ENCODE measurements at regions not wholly inside any gene's neighbourhood (a gene's known extent, or its start where the extent isn't known, plus 50 kb on each side); places are given as distances from the start of the nearest gene placed in this dataset.
"Not testable (repeated sequence)": the region's sequence is repeated elsewhere in the genome, so short reads cannot be mapped to it uniquely, and the experiment has no call there.

- no peak for TF ChIP-seq EZH2phosphoT487 (IDR thresholded peaks at IDR 0.05; ENCODE audit: borderline replicate concordance, low read depth, low read length)
- peak; percentile 32; the same call in 1 of the 2 replicates for TF ChIP-seq CTCF (conservative IDR thresholded peaks at IDR 0.05; ENCODE audit: low read length)
- ChIA-PET POLR2A (no interaction called here), CTCF (ENCODE audit: unreplicated experiment) (no interaction called here)
- Histone ChIP-seq H2AFZ (ENCODE audit: low read length) (no peak overlapping the region), H3K9me2 (ENCODE audit: insufficient read depth, low read length) (no peaks in the 10 kb centered on the region), H4K20me1 (ENCODE audit: insufficient read depth, low read length) (no peaks in the 10 kb centered on the region), H3K27ac (ENCODE audit: low read depth, low read length, poor library complexity, severe bottlenecking) (no peak overlapping the region), H3K4me1 (ENCODE audit: insufficient read depth, low read length, poor library complexity, severe bottlenecking) (no peaks in the 10 kb centered on the region), H3K79me2 (ENCODE audit: insufficient read depth, low read depth, low read length) (no peaks in the 10 kb centered on the region), H3K4me2 (ENCODE audit: low read length) (no peak overlapping the region), H3K4me3 (ENCODE audit: low read depth, low read length, poor library complexity, severe bottlenecking) (no peak overlapping the region), H3K9me3 (ENCODE audit: low read length) (no peaks in the 10 kb centered on the region), H3K36me3 (ENCODE audit: insufficient read depth, low read length) (no peaks in the 10 kb centered on the region)
- no peak for DNase-seq (ENCODE audit: low spot score)
- BruUV-seq (replicated peaks): no TSS peak
- intact Hi-C loops (cut with micrococcal nuclease; ENCODE audit: unreplicated experiment): no loop called here
Measured at GRCh38 chr16:66026211-66026610, 340.3 kb upstream of the CDH5 start.

- Histone ChIP-seq H3K4me1 (ENCODE audit: insufficient read depth, low read length, poor library complexity, severe bottlenecking) (no peaks in the 10 kb centered on the region), H3K36me3 (ENCODE audit: insufficient read depth, low read length) (no peaks in the 10 kb centered on the region), H3K4me2 (ENCODE audit: low read length) (no peak overlapping the region), H3K79me2 (ENCODE audit: insufficient read depth, low read depth, low read length) (no peaks in the 10 kb centered on the region), H3K9me2 (ENCODE audit: insufficient read depth, low read length) (no peaks in the 10 kb centered on the region), H4K20me1 (ENCODE audit: insufficient read depth, low read length) (no peaks in the 10 kb centered on the region), H3K4me3 (ENCODE audit: low read depth, low read length, poor library complexity, severe bottlenecking) (no peak overlapping the region), H2AFZ (ENCODE audit: low read length) (no peak overlapping the region), H3K27ac (ENCODE audit: low read depth, low read length, poor library complexity, severe bottlenecking) (no peak overlapping the region), H3K9me3 (ENCODE audit: low read length) (no peaks in the 10 kb centered on the region)
- CTCF ChIA-PET (ENCODE audit: unreplicated experiment): no interaction called here
- TF ChIP-seq EZH2phosphoT487 (IDR thresholded peaks at IDR 0.05; ENCODE audit: borderline replicate concordance, low read depth, low read length) (no peak), CTCF (conservative IDR thresholded peaks at IDR 0.05; ENCODE audit: low read length) (no peak)
- BruUV-seq (replicated peaks): no TSS peak
- no peak for DNase-seq (ENCODE audit: low spot score)
- POLR2A ChIA-PET: no interaction called here
- intact Hi-C loops (cut with micrococcal nuclease; ENCODE audit: unreplicated experiment): no loop called here
Measured at GRCh38 chr16:66025751-66026150, 340.7 kb upstream of the CDH5 start.

- H3K4me2 ChIP-seq (ENCODE audit: low read length); intact Hi-C loops (cut with micrococcal nuclease; ENCODE audit: unreplicated experiment); H2AFZ ChIP-seq (ENCODE audit: low read length); H4K20me1 ChIP-seq (ENCODE audit: insufficient read depth, low read length); H3K4me1 ChIP-seq (ENCODE audit: insufficient read depth, low read length, poor library complexity, severe bottlenecking); H3K27ac ChIP-seq (ENCODE audit: low read depth, low read length, poor library complexity, severe bottlenecking); H3K79me2 ChIP-seq (ENCODE audit: insufficient read depth, low read depth, low read length); POLR2A ChIA-PET; DNase-seq (ENCODE audit: low spot score); H3K9me3 ChIP-seq (ENCODE audit: low read length); BruUV-seq (replicated peaks); H3K9me2 ChIP-seq (ENCODE audit: insufficient read depth, low read length); H3K36me3 ChIP-seq (ENCODE audit: insufficient read depth, low read length); H3K4me3 ChIP-seq (ENCODE audit: low read depth, low read length, poor library complexity, severe bottlenecking): not testable (repeated sequence)
- CTCF ChIA-PET (ENCODE audit: unreplicated experiment): interaction anchor here (0.7 kb wide), 1 partner anchor 193 kb away, joined by 3 read pairs; no protein-coding TSS in a partner anchor
Measured at GRCh38 chr16:66024567-66024966, 341.9 kb upstream of the CDH5 start.
